K562 (cell line): ENCODE measurements at regions not wholly inside any gene's neighbourhood (a gene's known extent, or its start where the extent isn't known, plus 50 kb on each side); places are given as distances from the start of the nearest gene placed in this dataset.

ENCODE experiments used
- RCOR1 ChIP-seq, 2 experiments: IDR thresholded peaks; 2 replicates each; pipeline ENCODE4 v1.6.1; 2012; ENCODE audit warnings: low read depth in 2 of 2, low read length in 2 of 2, borderline replicate concordance in 1 of 2, improper control_type of control experiment in 1 of 2
- RFX5 ChIP-seq: IDR thresholded peaks from 2 replicates; pipeline ENCODE4 v1.6.1; 2011; ENCODE audit warnings: low read depth, mild to moderate bottlenecking, improper control_type of control experiment, low read length
- TF ChIP-seq, protein P1 (sequence below): sonication (generic); formaldehyde crosslinking; IDR thresholded peaks from 2 replicates; pipeline ENCODE4 v1.8.1; 2023; ENCODE audit warnings: mild to moderate bottlenecking, missing genetic modification reagents
- TF ChIP-seq, protein P2 (sequence below): fragments of 450-650 bp; formaldehyde crosslinking; IDR thresholded peaks from 2 replicates; pipeline ENCODE4 v1.4.0; 2020; ENCODE audit warnings: mild to moderate bottlenecking
- TF ChIP-seq, protein P3 (sequence below): sonication (generic); formaldehyde crosslinking; IDR thresholded peaks from 2 replicates; pipeline ENCODE4 v1.5.0; 2020; ENCODE audit warnings: missing genetic modification reagents

DNA sequence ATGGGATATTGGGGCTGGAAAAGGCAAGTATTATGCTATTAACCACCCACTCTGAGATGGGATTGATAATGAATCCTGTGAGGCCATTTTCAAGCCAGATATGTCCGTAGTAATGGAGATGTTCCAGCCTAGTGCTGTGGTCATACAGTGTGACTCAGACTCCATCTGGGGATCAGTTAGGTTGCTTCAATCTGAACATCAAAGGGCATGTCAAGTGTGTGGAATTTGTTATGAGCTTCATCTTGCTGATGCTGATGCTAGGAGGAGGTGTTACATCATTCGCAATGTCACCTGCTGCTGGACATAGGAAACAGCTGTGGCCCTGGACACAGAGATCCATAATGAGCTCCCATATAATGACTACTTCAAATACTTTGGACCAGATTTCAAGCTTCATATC, 144.7 kb downstream of the PLCE1 start:
- TF ChIP-seq, protein P1, sequence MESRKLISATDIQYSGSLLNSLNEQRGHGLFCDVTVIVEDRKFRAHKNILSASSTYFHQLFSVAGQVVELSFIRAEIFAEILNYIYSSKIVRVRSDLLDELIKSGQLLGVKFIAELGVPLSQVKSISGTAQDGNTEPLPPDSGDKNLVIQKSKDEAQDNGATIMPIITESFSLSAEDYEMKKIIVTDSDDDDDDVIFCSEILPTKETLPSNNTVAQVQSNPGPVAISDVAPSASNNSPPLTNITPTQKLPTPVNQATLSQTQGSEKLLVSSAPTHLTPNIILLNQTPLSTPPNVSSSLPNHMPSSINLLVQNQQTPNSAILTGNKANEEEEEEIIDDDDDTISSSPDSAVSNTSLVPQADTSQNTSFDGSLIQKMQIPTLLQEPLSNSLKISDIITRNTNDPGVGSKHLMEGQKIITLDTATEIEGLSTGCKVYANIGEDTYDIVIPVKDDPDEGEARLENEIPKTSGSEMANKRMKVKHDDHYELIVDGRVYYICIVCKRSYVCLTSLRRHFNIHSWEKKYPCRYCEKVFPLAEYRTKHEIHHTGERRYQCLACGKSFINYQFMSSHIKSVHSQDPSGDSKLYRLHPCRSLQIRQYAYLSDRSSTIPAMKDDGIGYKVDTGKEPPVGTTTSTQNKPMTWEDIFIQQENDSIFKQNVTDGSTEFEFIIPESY (CRISPR knock-in tag): no peak
- no peak for TF ChIP-seq RCOR1 (IDR thresholded peaks at IDR 0.05; ENCODE audit: borderline replicate concordance in 1 of 2, low read depth in 2 of 2, low read length in 2 of 2)
- TF ChIP-seq, protein P2, sequence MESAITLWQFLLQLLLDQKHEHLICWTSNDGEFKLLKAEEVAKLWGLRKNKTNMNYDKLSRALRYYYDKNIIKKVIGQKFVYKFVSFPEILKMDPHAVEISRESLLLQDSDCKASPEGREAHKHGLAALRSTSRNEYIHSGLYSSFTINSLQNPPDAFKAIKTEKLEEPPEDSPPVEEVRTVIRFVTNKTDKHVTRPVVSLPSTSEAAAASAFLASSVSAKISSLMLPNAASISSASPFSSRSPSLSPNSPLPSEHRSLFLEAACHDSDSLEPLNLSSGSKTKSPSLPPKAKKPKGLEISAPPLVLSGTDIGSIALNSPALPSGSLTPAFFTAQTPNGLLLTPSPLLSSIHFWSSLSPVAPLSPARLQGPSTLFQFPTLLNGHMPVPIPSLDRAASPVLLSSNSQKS (CRISPR knock-in tag): no peak
- TF ChIP-seq, protein P3, sequence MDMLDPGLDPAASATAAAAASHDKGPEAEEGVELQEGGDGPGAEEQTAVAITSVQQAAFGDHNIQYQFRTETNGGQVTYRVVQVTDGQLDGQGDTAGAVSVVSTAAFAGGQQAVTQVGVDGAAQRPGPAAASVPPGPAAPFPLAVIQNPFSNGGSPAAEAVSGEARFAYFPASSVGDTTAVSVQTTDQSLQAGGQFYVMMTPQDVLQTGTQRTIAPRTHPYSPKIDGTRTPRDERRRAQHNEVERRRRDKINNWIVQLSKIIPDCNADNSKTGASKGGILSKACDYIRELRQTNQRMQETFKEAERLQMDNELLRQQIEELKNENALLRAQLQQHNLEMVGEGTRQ: no peak
- TF ChIP-seq RFX5: no peak
